Hepatocyte (in vitro differentiated cells): ENCODE measurements at regions not wholly inside any gene's neighbourhood (a gene's known extent, or its start where the extent isn't known, plus 50 kb on each side); places are given as distances from the start of the nearest gene placed in this dataset.

ENCODE experiments used
- DNase-seq: peaks from one replicate; pipeline ENCODE4 v3.0.0-alpha.2; 2016; ENCODE audit warnings: low spot score
- H2AFZ ChIP-seq: fragments of 200-600 bp; sonication (generic); 2 replicates; pipeline ENCODE4 v1.6.0; 2016; ENCODE audit warnings: antibody characterized with exemption, mild to moderate bottlenecking
- H3K27ac ChIP-seq: fragments of 200-600 bp; sonication (generic); 2 replicates; pipeline ENCODE4 v1.5.1; 2016; ENCODE audit warnings: mild to moderate bottlenecking
- H3K27me3 ChIP-seq: fragments of 200-600 bp; sonication (generic); 2 replicates; pipeline ENCODE4 v1.6.1; 2016
- H3K36me3 ChIP-seq: fragments of 200-600 bp; sonication (generic); replicated peaks from 2 replicates; pipeline ENCODE4 v1.5.1; 2016; ENCODE audit warnings: low read depth; ENCODE audit not compliant: insufficient read depth
- H3K4me1 ChIP-seq: fragments of 200-600 bp; sonication (generic); 2 replicates; pipeline ENCODE4 v1.5.1; 2016; ENCODE audit warnings: mild to moderate bottlenecking, moderate library complexity; ENCODE audit not compliant: insufficient read depth
- H3K4me2 ChIP-seq: fragments of 200-600 bp; sonication (generic); 2 replicates; pipeline ENCODE4 v1.6.0; 2016
- H3K4me3 ChIP-seq: fragments of 200-600 bp; sonication (generic); 2 replicates; pipeline ENCODE4 v1.5.1; 2016; ENCODE audit warnings: mild to moderate bottlenecking
- H3K79me2 ChIP-seq: fragments of 200-600 bp; sonication (generic); 2 replicates; pipeline ENCODE4 v1.6.0; 2017; ENCODE audit warnings: mild to moderate bottlenecking
- H3K9me2 ChIP-seq: fragments of 200-600 bp; sonication (generic); replicated peaks from 2 replicates; pipeline ENCODE4 v1.6.0; 2017; ENCODE audit warnings: mild to moderate bottlenecking; ENCODE audit not compliant: insufficient read depth
- H3K9me3 ChIP-seq: fragments of 200-600 bp; sonication (generic); 2 replicates; pipeline ENCODE4 v1.5.1; 2016; ENCODE audit warnings: low read depth, mild to moderate bottlenecking
- H4K20me1 ChIP-seq: fragments of 200-600 bp; sonication (generic); 2 replicates; pipeline ENCODE4 v1.6.0; 2016; ENCODE audit warnings: mild to moderate bottlenecking; ENCODE audit not compliant: insufficient read depth, poor library complexity, severe bottlenecking
- EZH2 ChIP-seq: fragments of 200-600 bp; sonication (generic); IDR thresholded peaks from 2 replicates; pipeline ENCODE4 v1.6.1; 2016; ENCODE audit warnings: antibody characterized with exemption, mild to moderate bottlenecking, borderline replicate concordance
- EZH2phosphoT487 ChIP-seq: fragments of 200-600 bp; sonication (generic); IDR thresholded peaks from one replicate; pipeline ENCODE4 v1.6.1; 2018; ENCODE audit warnings: antibody characterized with exemption, mild to moderate bottlenecking, low read depth, moderate library complexity; ENCODE audit not compliant: unreplicated experiment, severe bottlenecking
- WGBS: methylation state at CpG from one replicate; pipeline ENCODE4 v1.1.6; 2016; ENCODE audit warnings: low lambda C conversion rate; ENCODE audit errors: missing lambda C conversion rate; 5-methylcytosine and 5-hydroxymethylcytosine counted together
- TF ChIP-seq, protein P1 (sequence below): fragments of 200-600 bp; sonication (generic); IDR thresholded peaks from 2 replicates; pipeline ENCODE4 v1.5.1; 2016; ENCODE audit warnings: antibody characterized with exemption, mild to moderate bottlenecking; ENCODE audit not compliant: poor library complexity

DNA sequence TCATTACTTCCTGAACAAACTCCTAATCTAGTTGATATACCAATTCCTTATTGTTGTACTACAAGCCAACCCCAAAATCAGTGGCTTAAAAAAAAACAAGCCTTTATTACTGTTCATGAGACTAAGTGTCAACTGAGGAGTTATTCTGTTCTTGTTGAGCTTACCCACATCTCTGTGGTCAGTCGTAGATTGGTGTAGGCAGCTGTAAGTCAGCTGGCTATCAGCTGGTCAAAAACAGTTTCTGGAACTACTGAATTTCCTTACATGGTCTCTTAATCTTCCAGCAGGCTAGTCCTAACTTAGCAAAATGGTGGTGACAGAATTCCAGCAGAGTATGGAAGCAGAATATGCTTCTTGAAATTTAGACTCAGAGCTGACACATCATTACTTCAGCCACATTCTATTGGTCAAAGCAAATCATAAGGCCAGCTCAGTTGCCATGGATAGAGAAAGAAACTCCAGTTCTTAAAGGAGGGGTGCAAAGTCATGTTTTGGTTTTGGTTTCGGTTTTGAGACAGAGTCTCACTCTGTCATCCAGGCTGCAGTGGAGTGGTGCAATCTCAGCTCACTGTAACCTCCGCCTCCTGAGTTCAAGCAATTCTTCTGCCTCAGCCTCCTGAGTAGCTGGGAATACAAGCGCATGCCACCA is 386.1 kb upstream of the MPDZ start:
- TF ChIP-seq EZH2phosphoT487 (no peak), EZH2 (no peak)
- TF ChIP-seq, protein P1, sequence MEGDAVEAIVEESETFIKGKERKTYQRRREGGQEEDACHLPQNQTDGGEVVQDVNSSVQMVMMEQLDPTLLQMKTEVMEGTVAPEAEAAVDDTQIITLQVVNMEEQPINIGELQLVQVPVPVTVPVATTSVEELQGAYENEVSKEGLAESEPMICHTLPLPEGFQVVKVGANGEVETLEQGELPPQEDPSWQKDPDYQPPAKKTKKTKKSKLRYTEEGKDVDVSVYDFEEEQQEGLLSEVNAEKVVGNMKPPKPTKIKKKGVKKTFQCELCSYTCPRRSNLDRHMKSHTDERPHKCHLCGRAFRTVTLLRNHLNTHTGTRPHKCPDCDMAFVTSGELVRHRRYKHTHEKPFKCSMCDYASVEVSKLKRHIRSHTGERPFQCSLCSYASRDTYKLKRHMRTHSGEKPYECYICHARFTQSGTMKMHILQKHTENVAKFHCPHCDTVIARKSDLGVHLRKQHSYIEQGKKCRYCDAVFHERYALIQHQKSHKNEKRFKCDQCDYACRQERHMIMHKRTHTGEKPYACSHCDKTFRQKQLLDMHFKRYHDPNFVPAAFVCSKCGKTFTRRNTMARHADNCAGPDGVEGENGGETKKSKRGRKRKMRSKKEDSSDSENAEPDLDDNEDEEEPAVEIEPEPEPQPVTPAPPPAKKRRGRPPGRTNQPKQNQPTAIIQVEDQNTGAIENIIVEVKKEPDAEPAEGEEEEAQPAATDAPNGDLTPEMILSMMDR, result no peak
- 91% methylated on average over 4 of the region's 4 CpGs for WGBS
- no peaks in the 10 kb centered on the region for H4K20me1 ChIP-seq
- no peak overlapping the region for H3K4me3 ChIP-seq
- H3K36me3 ChIP-seq, result no peaks in the 10 kb centered on the region
- H3K4me2 ChIP-seq, result no peak overlapping the region
- H3K4me1 ChIP-seq, result no peaks in the 10 kb centered on the region
- no peaks in the 10 kb centered on the region for H3K9me3 ChIP-seq
- no peaks in the 10 kb centered on the region for H3K9me2 ChIP-seq
- no peaks in the 10 kb centered on the region for H3K27me3 ChIP-seq
- DNase-seq, result no peak
- H3K79me2 ChIP-seq, result no peaks in the 10 kb centered on the region
- no peak overlapping the region for H2AFZ ChIP-seq
- H3K27ac ChIP-seq, result no peak overlapping the region

DNA sequence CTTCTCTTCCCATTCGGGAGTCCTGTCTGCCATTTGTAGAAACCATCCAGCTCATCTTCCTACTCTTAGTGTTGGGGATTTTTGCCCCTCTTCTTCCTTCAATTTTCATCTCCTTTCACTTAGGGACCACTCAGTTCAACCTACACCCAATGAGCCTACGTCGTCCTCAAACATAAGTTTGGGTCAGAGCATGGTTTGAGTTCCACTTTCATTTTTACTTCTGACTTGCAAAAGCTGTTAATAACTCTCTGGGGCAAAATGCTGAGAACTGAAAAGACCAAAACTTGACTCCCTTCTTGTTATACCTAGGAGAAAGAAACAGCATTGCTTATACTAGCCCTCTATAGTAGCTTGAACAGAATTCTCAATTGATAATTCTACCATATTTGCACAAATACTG is 381.5 kb upstream of the MPDZ start:
- H3K36me3 ChIP-seq, result no peaks in the 10 kb centered on the region
- H4K20me1 ChIP-seq, result no peaks in the 10 kb centered on the region
- H3K4me2 ChIP-seq, result no peak overlapping the region
- no peaks in the 10 kb centered on the region for H3K4me1 ChIP-seq
- H2AFZ ChIP-seq, result no peak overlapping the region
- no peaks in the 10 kb centered on the region for H3K9me2 ChIP-seq
- DNase-seq, result no peak
- TF ChIP-seq, protein P1, result no peak
- no peak for TF ChIP-seq EZH2phosphoT487
- TF ChIP-seq EZH2, result no peak
- H3K4me3 ChIP-seq, result no peak overlapping the region
- H3K27ac ChIP-seq, result no peak overlapping the region
- no peaks in the 10 kb centered on the region for H3K9me3 ChIP-seq
- H3K79me2 ChIP-seq, result no peaks in the 10 kb centered on the region
- whole genome bisulfite sequencing, result 93% methylated on average over 3 of the region's 3 CpGs
- H3K27me3 ChIP-seq, result no peaks in the 10 kb centered on the region

DNA sequence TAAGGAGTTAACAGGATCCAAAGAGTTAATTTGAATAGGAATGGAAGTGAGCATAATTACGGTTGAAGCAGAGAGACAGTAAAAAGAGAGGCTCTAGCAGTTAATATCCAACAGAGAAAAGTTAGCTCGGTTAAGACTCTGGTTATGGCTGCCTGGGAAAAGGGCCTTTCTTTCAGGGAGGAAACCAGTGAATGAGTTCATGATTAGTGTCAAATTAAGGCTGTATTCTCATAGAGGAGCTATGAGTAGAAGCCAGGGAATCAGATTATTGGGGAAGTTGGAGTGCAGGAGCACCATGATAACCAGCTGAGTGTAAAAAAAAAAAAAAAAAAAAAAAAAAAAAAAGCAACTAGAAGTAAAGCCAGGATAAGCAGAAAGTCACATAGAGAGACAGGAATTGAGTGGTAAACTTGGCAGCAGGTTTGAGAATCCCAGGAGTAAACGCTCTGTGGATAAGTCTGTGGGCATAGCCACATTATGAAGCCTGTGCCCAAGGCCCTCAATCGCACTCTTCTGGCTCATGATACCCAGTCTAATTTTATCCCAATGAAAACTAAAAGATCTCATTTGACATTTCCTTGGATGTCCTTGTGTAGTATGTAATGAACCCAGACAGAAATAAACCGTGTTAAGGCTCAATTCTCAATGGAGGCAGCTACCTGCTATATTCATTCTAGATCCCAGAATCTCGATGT is 372.6 kb upstream of the MPDZ start:
- no peak overlapping the region for H2AFZ ChIP-seq
- no peaks in the 10 kb centered on the region for H3K9me2 ChIP-seq
- no peak overlapping the region for H3K4me3 ChIP-seq
- WGBS, result 84% methylated on average over 6 of the region's 6 CpGs
- H4K20me1 ChIP-seq, result no peaks in the 10 kb centered on the region
- TF ChIP-seq, protein P1, result no peak
- no peak for TF ChIP-seq EZH2phosphoT487
- no peak for TF ChIP-seq EZH2
- H3K79me2 ChIP-seq, result no peaks in the 10 kb centered on the region
- H3K4me2 ChIP-seq, result no peak overlapping the region
- no peaks in the 10 kb centered on the region for H3K36me3 ChIP-seq
- no peak overlapping the region for H3K27ac ChIP-seq
- no peaks in the 10 kb centered on the region for H3K4me1 ChIP-seq
- H3K27me3 ChIP-seq, result no peaks in the 10 kb centered on the region
- no peaks in the 10 kb centered on the region for H3K9me3 ChIP-seq
- DNase-seq, result no peak
